GM18867 (cell line): ENCODE measurements at regions not wholly inside any gene's neighbourhood (a gene's known extent, or its start where the extent isn't known, plus 50 kb on each side); places are given as distances from the start of the nearest gene placed in this dataset.

Experiments
- ATAC-seq: cut with Tn5 transposase; IDR thresholded peaks from one replicate; pipeline ENCODE4 v1.9.1; 2021; ENCODE audit warnings: mild to moderate bottlenecking, moderate library complexity; ENCODE audit not compliant: unreplicated experiment

- ATAC-seq, result no peak
Measured at GRCh38 chr7:41878309-41879295, 175.7 kb upstream of the INHBA start.

- ATAC-seq, result no peak
Measured at GRCh38 chr7:41877118-41877517, 174.2 kb upstream of the INHBA start.

DNA sequence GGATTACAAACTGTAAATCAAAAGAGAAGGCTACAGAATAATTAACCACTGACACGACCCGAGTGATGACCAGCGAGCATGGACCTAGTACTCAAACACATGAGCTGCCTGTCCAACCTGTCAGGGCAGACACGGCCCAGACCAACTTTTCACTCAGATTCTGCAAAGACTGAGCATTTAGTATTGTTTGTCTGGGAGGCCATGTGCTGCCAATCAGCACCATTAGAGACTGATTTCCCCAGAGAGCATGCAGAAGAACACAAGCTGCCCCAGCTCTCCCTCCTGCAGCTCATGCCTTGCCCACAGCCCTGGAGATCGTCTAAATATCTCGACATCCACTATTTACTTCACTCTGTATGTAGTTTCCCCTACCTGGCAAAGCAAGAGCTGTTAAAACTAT lies 172.6 kb upstream of the INHBA start:
- no peak for ATAC-seq

- no peak for ATAC-seq
Measured at GRCh38 chr7:41874201-41874785, 171.4 kb upstream of the INHBA start.

DNA sequence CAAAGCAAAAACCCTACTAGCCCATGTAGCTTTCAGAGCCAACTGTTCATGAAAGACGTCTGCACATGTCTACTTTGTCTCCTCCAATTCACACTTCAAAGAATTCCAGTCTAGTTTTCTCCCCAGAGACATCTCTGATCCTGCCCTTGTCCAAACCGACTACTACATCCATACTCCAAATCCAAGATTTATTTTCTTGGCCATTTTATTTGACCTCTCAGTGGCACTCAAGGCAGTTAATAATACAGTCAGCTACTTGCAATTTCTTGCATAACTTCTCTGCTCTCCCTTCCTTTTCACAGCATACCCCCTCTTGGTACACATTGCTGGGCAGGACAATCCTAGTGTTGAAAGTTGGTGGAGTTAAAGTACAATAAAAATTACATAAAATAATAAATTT lies 170.9 kb upstream of the INHBA start:
- no peak for ATAC-seq

DNA sequence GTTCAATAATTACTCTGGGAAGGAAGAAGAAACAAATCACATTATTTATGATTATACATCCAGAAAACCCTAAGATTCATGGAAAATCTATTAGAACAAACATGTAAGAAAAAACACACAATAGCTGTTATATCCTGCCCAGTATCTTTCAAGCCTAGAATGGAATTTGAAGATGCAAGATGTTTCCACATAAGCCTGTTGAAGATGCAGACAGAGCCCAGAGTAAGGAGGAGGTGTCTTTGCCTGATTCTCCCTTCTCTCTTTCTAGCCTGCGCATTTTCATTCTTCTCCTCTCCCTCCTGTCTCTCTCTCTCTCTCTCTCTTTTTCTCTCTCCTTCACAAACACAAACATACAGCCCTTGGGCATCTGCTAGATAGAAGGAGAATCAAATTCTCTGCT lies 170.1 kb upstream of the INHBA start:
- ATAC-seq, result no peak

DNA sequence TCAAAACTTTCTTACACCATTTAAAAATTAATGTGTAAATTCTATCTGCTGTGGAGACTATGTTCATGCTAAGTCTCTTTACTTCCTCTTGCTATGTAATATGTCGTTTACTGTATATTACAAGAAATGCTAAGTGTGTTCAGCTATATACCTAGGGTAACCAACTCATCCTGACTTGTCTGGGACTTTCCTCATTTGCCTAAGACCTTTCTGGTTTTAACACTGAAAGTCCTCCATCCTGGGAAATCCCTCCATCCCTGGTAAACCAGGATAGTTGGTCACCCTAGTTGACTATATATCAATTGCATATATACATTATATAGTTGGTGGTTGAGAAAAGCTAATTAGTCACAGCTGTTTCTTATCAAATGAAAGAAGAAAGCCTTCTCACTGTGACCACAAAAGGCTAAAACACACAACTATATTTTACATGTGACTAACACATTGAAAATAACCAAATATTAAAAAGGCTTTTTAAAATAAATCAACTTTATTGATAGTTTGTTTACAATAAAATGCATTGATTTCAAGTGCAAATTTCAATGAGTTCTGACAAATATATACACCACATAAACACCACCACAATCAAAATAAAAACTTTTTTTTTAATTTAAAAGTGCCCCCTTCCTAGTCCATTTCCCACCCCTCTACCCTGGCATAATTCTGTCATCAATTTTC lies 167.7 kb upstream of the INHBA start:
- peak; percentile 66 for ATAC-seq

DNA sequence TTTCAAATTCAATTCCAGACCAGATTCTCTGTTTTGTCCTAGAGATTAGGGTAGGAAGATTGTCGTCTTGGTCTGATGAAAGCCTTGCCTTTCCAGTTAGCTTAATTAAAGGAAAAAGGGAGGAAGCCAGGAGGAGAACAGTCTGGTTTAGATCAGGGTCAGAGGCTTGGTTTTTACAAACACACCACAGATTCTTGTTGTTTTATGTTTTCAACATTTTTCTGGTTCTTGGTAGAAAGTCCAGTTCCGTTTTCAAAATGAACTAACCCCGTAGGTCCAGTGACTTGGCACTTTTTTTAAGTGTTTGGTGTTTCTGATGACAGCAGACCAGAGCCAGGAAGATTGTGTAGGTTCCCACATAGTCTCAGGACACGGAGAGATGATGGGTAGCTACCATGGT lies 167.1 kb upstream of the INHBA start:
- ATAC-seq, result peak; percentile 35

- no peak for ATAC-seq
Measured at GRCh38 chr7:41869596-41869995, 166.7 kb upstream of the INHBA start.

GRCh38 chr7:41869091-41869490 lies 166.2 kb upstream of the INHBA start:
- no peak for ATAC-seq

- no peak for ATAC-seq
Measured at GRCh38 chr7:41867639-41868280, 164.9 kb upstream of the INHBA start.

- no peak for ATAC-seq
Measured at GRCh38 chr7:41862261-41862660, 159.4 kb upstream of the INHBA start.

DNA sequence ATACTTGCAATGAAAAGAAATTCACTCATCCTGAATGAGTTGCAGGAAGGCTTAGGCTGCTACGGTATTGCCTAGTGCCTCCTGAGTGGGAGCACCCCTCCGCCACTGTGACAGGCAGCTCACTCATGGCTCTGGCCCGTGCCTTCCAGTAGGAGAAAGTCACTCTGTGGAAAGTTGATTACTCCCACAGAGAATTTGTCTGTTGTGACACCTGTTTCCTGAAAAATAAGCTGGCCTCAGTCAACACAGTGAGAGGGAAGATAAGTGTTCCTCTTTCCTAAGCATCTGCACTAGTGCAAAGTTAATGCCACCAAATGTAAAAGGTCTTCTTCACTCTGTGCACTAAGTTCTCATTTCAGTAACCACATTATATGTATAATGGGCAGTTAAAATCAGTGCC lies 158.8 kb upstream of the INHBA start:
- no peak for ATAC-seq

GRCh38 chr7:41858201-41858600 lies 155.3 kb upstream of the INHBA start:
- no peak for ATAC-seq

- no peak for ATAC-seq
Measured at GRCh38 chr7:41855798-41856197, 152.9 kb upstream of the INHBA start.

DNA sequence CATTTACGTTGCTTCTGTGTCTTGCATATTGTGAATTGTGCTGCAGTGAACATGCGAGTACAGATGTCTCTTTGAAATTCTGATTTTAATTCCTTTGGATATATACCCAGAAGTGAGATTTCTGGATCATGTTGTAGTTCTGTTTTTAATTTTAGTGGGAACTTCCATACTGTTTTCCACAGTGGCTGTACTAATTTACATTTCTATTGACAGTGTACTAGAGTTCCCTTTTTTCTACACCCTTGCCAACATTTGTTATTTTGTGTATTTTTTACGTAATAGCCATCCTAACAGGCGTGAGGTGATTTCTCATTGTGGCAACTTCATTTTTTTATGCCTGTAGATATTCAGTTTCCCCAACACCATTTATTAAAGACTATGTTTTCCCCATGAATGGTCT lies 144.7 kb upstream of the INHBA start:
- ATAC-seq, result no peak

DNA sequence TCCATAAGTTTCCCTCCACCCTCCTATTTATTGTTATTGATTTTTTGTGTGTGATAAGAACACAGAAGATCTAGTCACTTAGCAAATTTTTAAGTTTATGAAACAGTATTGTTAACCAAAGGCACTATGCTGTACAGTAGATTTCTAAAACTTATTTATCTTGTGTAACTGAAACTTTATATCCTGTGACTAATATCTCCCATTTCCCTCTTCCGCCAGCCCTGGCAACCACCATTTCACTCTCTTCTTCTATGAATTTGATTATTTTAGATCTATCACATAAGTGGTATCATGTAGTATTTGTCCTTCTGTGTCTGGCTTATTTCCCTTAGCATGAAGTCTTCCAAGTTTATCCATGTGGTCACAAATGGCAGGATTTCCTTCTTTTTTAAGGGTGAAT lies 144.3 kb upstream of the INHBA start:
- no peak for ATAC-seq

- no peak for ATAC-seq
Measured at GRCh38 chr7:41842956-41843355, 140.1 kb upstream of the INHBA start.

GRCh38 chr7:41837916-41838315 lies 135.0 kb upstream of the INHBA start:
- ATAC-seq, result no peak

- no peak for ATAC-seq
Measured at GRCh38 chr7:41835976-41836530, 133.2 kb upstream of the INHBA start.
